NCI-H1694 treated with DMSO at 0.1 percent for 48 hours (cell line): ENCODE measurements at regions not wholly inside any gene's neighbourhood (a gene's known extent, or its start where the extent isn't known, plus 50 kb on each side); places are given as distances from the start of the nearest gene placed in this dataset.
"Not testable (repeated sequence)": the region's sequence is repeated elsewhere in the genome, so short reads cannot be mapped to it uniquely, and the experiment has no call there.

Experiments
- DNase-seq: peaks from one replicate; lab custom pipeline; 2025; lab: John Stamatoyannopoulos, UW

DNA sequence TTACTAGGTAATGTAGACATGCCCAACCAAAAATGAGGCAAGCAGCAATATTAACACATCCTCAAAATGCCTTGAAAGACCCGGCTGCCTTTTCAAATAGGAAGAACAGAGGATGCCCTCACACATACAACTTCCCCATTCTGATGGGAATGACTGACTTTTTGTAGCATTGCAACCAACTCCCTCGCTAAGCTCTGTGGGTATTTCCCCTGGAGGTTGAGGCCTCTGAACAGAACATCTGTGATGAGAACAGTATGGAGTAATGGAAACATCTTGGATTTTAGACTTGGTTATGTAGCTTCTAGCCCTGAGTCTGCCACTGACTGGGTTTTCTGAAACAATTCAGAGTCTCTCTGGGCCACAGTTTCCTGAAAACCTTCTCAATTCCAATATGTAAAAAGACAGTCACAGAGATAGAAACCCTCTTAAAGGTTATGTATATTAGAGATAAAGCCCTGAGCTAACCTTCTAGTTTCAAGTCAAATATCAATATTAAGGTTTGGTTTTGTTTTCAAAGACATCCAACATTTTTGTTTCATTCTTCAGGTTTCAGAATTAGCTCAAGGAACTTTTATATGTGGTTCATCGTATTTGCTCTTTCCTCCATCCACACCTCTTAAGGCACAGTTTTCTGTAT lies 311.5 kb downstream of the SETD4 start:
- DNase-seq, result no peak

DNA sequence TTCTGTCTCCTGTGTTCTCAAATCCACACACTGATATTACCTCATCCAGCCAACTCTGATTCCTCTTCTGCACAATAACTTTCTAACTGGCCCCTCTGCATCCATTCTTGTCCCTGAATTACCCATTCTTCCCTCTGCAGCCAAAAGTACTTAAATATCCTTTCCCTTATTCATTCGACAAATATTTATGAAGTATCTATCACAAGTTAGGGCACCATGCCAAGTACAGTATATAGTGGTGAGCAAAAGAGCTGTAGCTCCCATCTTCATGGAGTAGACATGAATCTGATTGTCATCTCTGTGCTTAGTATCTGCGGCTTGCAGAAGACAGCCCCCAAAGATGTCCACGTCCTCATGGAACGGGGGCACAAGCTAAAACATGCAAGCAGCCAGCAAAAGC lies 316.8 kb downstream of the SETD4 start:
- no peak for DNase-seq

DNA sequence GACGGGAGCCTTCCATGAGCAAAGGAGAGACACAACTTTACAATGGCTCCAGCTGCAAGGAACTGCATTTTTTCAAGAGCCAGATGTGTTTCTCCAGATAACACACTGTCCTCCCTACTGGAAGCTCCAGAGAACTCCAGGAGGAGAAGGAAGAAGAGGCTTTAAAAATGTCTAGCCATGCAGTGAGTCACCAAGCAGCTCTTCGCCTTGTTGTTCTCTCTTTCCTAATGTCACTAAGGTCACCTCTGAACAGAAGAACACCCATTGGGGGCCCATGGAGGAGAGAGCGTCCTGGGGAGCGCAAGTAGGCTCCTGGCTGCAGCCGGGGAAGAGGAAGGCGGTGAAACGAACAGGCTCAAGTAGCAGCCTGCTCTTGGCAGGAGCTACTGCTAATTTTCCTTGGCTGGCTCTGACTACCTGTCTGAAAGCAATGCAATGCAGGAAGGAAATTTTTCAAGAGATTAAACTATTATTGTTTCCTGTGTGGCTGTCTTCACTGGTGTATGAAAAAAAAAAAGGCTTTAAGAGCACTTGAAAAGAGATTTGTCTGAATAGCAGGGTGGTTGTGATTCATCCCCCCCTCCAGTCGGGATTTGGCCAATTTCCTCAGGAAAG lies 321.9 kb downstream of the SETD4 start:
- DNase-seq, result no peak

DNA sequence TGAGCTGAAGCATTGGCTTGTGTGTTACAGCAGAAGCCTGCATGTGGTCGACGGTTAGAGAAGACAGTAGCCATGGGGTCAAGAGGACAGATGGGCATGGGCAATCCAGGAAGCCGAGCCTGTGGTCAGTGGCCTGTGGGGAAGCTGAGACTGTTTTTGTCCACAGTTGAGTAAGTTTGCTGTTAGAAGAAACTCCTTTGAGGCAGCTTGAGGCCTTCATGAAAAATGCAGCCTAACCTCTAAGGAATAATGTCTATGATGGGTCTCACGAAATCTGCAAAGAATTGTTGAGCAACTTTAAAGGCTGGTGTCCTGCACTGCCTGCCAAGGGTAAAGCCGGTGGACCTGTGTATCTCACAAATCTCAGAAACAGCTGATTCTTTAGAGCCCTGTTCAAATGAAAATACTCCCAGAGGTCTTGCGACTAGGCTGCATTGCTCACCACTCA lies 322.4 kb downstream of the SETD4 start:
- no peak for DNase-seq

DNA sequence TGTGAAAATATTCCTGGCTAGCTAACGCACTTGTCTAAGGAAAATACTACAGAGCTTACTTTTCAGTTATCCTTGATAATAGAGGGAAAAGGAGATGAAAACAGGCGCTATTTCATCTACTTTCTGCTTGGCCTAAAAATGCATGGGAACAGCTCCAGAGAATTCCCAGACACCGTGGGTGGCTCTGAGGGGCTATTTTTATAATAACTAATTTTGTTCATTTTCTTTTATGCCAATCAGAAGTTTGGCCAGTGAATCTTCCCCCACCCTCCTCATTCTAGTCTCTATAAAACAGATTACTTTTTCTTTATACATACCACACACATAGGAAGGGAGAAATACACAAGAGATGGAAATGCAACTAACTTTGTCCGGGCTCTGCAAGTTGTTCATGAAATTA lies 322.9 kb downstream of the SETD4 start:
- DNase-seq, result no peak

DNA sequence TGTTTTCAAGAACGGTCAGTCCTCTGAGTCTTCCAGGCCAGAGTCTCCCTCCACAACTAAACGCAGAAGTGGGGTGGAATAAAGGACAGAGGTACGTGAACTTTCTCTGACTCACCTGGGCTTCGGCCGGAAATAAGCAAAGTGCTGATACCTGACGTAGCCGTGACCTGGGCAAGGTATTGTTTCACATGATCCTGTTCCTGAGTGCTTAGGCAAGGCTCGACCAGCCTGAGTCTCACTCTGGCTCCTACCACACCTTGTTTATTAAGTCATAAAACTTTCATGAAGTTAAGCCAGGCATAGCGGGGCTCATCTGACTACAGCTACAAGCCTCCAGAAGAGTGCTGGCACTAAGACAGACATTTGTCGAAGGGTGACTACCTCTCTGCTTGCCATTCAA lies 327.5 kb downstream of the SETD4 start:
- DNase-seq, result no peak

DNA sequence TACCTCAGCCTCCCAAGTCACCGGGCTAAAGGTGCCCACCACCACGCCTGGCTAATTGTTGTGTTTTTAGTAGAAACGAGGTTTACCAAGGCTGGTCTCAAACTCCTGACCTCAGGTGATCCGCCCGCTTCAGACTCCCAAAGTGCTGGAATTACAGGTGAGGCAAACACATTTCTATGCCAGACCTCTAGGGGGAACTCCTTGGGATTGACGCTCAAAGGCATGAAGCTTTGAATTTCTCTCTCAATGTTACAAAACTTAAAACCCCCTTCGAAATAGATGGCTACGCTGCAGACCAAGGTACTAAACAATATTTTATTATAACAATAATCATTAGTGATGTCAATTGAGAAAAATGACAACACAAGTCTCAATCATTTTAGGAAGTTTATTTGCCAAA lies 330.0 kb downstream of the SETD4 start:
- DNase-seq, result no peak

DNA sequence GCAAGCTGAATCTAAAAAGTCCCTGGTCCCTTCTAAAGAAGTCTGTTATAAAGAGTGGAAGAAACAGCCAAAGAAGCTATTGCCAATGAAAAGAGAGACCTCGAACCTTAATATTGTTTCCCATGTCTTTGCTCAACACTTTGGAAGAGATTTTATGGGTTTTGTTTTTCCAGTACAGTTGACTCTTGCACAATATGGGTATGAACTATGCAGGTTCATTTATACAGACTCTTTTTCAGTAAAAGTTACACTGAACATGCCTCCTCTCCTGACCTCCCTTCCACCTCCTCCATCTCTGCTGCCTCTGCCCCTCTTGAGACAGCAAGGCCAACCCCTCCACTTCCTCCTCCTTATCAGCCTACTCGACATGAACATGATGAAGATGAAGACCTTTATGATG lies 332.5 kb downstream of the SETD4 start:
- no peak for DNase-seq

DNA sequence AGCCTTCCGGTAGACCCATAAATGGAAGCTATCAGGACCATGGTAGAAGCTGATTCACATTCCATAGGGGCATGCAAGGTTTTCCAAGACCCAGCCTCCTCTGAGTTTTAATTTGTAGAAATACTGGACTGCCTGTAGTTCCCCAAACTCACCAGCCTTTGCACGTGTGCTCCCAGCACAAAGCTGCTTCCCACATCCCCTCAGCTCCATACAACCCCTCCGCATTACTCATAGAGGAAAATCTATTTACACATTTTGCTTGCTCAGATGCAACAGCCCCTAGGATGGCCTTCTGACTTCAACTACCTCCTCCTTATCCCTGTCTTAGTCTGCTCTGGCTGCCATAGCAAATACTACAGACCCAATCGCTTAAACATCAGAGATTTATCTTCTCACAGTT lies 336.2 kb downstream of the SETD4 start:
- no peak for DNase-seq

DNA sequence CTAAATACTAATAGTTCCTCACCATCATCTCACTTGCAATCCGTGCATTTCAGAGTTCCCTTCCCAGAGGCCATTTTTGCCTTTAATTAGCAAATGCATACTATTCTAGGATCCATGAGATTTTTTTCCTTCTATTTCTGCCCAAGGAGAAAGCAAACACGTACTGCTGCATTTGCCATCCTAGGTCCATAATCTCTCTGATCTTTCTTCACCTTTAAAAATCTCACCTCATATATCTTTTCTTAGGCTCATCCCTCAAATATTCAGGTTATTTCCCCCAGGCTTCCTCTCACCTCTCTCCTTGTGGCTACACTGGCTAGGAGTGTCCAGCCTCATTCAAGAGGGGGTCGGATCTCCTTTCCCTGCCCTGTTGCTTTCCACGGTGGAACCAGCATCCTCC lies 338.6 kb downstream of the SETD4 start:
- no peak for DNase-seq

DNA sequence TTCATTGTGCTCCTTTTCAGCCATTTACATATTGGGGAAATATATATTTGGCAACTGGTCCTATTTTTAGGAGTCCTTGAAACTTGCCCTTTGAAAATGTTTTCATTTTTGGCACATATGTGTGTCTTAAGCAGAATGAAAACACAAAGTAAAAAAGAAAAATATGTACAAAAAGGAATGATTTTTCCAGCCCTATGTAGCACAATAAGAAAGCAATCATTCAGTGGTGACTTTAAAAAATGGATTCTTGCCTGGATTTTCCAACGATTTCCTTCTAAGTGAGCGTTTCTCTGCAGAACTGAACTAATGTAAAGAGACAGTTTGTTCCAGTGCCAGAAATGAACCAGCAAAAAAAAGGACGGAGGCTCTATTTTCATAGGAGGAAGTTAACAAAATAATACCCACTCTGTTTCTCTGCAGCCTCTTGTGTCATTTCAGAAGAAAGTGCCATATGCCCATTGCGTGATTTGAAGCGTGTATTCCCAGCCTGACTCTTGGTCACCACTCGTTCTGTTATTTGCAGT lies 340.1 kb downstream of the SETD4 start:
- no peak for DNase-seq

DNA sequence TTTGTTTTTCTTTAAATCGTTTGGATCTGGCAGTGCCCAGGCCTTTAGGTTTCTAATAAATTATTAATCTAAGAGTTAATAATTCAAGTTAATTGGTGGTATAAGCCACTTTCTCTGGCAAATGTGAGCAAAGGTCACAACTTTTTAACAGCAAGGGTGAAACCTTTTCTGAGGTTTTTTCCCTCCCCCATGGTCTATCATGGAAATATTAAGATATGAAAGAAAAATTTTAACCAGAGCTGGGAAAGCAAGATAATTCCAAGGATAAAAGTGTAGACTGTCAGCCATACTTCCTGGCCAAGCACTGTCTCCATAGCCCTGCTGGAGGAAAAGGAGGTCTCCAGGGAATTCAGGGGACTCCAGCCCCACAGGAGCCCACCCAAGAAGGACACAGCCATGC lies 341.2 kb downstream of the SETD4 start:
- no peak for DNase-seq

DNA sequence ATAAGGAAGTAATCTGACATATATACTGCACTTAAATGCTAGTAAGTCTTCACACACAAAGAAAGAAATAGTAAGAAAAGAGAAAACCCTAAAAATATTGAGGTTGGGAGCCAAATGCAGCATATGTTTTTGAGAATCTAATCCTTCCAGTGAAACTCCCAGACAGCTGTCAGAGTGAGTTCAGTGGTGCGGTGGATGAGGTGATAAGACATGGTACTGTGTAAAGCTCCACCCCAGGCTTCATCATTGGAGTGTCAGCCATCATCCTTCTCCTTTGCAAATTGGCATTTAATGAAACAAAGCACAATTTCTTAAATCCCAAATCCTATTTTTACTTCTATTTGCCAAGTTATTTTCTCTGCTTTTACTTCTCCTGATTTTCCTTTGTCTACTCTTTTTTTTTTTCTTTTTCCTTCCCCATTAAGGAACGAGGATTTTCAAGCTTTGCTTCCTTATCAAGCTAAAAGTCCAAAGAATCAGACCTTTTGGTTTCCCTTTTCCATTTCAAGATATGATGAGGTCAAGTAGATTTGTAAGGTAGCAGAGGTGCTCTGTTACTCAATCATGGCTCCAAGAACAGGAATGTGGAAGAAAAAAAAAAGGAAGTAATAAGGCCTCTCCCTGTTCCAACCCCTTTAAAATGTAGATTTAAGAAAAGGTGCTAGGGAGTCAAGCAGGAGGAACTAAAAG lies 343.3 kb downstream of the SETD4 start:
- no peak for DNase-seq

DNA sequence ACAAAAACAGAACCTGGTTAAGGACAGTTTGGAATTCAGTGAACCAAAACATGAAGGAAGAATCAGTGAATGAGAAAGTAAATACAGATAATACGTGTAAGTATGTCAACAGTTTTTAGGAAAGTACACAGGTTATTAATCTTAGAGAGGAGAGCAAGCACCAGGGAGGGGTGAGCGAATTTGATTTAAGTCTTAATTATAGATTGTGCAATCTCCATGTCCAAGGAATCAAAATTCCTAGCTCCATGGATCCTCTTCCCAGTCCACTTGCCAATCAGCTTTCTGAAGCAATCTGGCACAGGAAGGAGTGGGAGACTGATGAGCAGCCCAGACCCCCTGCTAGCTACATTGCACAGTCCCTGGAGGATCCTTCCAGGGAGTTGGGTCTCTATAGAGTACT lies 346.4 kb downstream of the SETD4 start:
- no peak for DNase-seq

DNA sequence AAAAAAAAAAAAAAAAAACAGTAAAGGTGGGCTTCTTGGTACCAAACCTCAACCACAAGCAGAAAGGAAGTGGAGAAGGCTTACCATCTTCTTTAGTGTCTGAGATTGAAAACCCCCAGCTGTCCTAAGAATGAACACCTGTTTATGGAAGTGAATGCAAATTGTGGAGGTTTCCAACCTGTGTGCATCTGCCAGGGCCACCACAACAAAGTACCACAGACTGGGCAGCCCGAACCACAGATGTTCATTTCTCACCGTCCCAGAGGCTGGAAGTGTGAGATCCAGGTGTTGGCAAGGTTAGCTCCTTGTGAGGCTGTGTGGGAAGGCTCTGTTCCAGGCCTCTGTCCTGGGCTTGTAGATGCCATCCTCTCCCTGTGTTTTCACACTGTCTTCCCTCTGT lies 348.7 kb downstream of the SETD4 start:
- no peak for DNase-seq

DNA sequence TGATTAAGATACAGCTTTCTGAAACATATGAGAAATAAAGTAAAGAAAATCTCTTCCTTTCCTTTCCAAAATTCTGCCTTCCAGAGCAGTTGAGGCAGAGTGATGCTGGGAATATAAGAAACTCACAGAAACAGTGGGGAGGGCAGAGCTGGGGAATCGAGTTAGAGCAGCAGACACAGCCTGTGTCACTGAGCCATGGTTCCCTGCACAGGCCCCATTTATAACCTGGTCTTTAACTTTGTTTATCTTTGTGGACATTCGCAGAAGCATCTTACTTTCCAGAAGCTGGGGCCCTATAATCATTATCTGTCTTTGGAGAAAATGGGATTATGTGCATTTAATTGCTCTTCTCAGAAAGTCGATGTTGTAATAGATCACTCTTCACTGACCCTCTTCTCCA lies 349.1 kb downstream of the SETD4 start:
- no peak for DNase-seq

DNA sequence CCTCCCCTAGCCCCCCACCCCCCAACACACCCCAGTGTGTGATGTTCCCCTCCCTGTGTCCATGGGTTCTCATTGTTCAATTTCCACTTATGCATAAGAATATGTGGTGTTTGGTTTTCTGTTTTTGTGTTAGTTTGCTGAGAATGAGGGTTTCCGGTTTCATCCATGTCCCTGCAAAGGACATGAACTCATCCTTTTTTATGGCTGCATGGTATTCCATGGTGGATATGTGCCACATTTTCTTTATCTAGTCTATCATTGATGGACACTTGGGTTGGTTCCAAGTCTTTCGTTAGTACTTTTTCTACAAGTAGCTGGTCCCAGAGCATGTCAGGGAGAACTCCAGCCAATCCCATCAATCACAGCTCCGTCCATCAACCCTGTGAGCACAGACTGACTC lies 350.3 kb downstream of the SETD4 start:
- DNase-seq, result not testable (repeated sequence)

DNA sequence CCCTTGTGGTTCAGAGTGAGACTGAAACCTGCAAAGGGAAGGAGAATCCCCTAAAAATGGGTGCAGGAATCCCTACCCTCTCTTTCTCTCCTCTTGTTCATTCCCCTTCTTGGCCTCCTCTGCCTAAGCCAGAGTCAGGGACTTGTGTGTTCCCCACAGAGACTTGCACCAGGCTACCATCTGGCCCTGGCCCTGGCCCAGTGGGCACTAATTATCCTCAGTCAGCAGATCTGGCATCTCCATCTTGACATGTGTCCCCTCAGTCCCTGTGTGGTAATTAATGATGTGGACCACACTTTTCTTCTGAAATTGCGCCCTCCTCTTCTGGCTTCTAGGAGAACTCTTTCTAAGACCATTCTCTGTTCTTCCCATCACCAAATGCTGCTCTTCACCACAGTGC lies 354.4 kb downstream of the SETD4 start:
- no peak for DNase-seq

DNA sequence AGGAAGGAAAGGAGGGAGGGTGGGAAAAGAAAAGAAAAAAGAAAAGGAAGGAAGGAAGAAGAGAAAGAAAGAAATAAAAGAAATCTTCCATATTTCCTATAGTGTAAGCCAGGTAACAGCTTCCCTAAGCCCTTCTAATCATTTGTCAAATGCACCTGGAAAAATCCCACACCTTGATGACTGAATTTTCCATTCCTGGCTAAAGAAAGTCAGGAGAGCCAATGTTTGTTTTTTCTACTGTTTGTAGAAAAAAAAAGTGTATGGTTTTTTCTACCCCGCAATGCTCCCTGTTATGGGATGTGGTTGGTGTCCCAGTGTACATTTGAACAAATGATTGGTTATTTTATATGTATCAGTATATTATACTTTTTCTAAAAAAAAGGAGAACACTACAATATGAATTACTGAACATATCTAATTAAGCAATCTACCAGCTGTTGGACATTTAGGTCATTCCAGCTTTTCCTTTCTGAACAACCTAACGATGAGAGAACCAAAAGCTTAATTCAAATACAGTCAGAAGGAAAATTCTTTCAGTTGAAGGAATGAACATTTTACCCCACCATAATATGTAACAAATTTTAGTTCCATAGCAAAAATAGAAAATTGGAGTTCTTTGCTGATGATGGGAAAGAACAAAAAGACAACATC lies 355.0 kb downstream of the SETD4 start:
- DNase-seq, result no peak

DNA sequence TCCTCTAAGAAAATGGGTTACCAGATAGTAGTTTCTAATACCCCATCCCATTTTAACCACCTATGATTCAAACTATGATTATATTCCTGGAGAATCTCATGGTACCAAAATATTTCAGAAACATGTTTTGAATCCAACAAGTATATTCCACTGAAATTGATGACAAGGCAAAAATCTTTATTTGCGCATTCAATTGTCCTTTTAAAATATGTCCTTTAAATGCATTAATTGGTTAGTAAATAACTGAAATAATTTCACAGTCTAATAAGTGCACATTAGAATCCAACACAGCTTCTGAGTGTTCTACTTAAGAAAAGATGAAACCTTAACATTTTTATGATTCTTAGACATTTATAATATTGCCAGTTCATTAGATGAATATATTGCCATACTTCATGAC lies 356.6 kb downstream of the SETD4 start:
- no peak for DNase-seq

DNA sequence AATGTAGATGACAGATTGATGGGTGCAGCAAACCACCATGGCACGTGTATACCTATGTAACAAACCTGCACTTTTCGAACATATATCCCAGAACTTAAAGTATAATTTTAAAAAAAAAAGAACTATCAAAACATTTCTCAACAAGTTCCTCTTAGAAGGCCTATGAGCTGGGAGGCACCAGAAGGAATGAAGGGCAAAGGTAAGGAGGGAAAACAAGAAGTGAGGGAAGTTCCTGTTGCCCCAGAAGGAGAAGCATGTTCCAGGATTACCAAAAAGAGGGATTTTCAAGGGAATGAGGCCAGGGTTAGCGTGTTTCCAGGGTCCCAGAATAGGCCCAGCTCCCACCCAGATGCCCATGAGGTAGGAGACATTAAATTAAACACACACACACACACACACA lies 361.0 kb downstream of the SETD4 start:
- no peak for DNase-seq

DNA sequence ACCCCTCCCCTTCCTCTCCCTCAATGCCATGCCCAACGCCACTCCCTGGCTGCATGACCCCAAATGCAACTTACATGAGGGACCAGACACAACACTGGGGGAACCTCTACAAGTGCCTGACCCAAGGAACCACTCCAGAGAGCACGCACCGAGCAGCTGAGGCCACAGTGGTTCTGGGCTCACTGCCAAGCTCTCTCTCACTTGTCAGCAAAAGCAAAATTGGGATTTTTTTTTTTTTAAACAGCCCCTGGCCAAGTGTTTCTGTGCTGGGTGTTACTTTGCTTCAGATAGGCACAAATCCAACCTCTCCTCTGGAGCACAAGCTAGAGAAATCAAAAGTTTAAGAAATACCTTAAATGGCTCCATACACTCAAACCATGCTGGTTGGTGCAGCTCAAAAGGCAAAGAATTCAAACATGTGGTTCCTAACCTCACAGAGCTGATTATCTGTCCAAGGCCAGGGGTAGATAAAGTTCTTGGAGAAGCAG lies 363.0 kb downstream of the SETD4 start:
- DNase-seq, result no peak

DNA sequence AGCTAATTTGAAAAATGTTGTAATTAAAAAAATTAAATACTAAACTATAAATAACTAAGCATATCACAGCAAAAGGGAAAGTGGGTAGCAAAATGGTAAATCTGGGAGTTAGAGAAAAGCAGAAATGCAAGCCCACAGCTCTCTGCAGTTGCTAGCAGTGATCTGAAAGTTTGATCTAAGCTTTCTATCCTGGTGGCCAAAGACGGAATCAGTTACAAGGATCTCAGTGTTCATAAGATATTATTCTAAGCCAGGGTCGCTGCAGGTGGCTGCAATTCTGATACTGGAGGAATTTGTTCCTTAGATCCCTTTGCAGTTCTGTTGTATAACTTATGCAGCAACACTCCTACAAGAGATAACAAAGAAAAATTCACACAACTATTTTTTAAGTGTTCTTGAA lies 363.7 kb downstream of the SETD4 start:
- DNase-seq, result no peak
